GM12892 (cell line): ENCODE measurements at regions not wholly inside any gene's neighbourhood (a gene's known extent, or its start where the extent isn't known, plus 50 kb on each side); places are given as distances from the start of the nearest gene placed in this dataset.
"Not testable (repeated sequence)": the region's sequence is repeated elsewhere in the genome, so short reads cannot be mapped to it uniquely, and the experiment has no call there.

ENCODE experiments used
- POLR2A ChIP-seq: IDR thresholded peaks from 2 replicates; pipeline ENCODE4 v1.6.1; 2011; ENCODE audit warnings: low read depth, low read length, control low read depth
- POLR2AphosphoS5 ChIP-seq: IDR thresholded peaks from 2 replicates; pipeline ENCODE4 v1.6.1; 2011; ENCODE audit warnings: low read depth, low read length, control low read depth
- TAF1 ChIP-seq: IDR thresholded peaks from 2 replicates; pipeline ENCODE4 v1.6.1; 2011; ENCODE audit warnings: low read depth, mild to moderate bottlenecking, control low read depth, low read length, borderline replicate concordance

DNA sequence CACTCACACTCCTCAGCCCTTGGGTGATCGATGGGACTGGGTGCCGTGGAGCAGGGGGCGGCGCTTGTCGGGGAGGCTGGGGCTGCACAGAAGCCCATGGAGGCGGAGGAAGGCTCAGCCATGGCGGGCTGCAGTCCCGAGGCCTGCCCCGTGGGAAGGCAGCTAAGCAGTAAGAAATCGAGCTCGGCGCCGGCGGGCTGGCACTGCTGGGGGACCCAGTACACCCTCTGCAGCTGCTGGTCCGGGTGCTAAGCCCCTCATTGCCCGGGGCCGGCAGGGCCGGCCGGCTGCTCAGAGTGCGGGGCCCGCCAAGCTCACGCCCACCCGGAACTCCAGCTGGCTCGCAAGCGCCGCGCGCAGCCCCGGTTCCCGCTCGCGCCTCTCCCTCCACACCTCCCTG, 942.6 kb downstream of the C4orf33 start:
- TF ChIP-seq POLR2A, POLR2AphosphoS5, TAF1: not testable (repeated sequence)
